ENCODE measurements at regions not wholly inside any gene's neighbourhood (a gene's known extent, or its start where the extent isn't known, plus 50 kb on each side); places are given as distances from the start of the nearest gene placed in this dataset.

- Histone ChIP-seq H3K4me1 (no peaks in the 10 kb centered on the region), H3K4me3 (no peak overlapping the region), H3K27ac (no peak overlapping the region), H3K36me3 (no peaks in the 10 kb centered on the region), H3K9me3 (peaks cover 0 to under 1% (median 0%) of the 10 kb centered on the region in 3 donors), H3K27me3 (no peaks in the 10 kb centered on the region)
- no peak for TF ChIP-seq CTCF (IDR thresholded peaks at IDR 0.05)
- no peak for DNase-seq
- intact Hi-C loops (cut with DNase I; ENCODE audit: low total_unique reads), result no loop called here
These were observed 247.6 kb downstream of the RPRM start for GRCh38 chr2:153230977-153231376.

DNA sequence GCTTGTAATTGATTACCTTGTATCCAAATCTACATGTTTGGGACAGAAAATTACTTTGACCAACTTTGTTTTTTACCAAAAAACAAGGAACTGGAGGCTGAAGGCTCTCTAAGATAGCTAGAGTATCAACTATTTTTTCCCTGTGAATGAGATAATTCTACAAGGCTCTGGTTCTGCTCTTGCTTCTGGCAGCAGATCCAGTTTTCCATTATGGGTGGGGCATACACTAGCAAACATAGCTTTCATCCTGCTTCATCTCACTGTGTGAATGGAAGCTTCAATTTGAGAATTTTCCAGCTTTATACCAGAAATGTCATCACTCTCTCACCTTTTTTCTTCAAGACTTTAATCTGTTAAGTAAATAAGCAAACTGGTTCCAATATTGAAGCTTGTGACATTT, 249.7 kb downstream of the RPRM start:
- Histone ChIP-seq H3K27ac (no peak overlapping the region), H3K9me3 (no peaks in the 10 kb centered on the region), H3K4me3 (no peak overlapping the region), H3K4me1 (no peaks in the 10 kb centered on the region), H3K36me3 (no peaks in the 10 kb centered on the region), H3K27me3 (no peaks in the 10 kb centered on the region)
- intact Hi-C loops (cut with DNase I; ENCODE audit: low total_unique reads), result no loop called here
- no peak for TF ChIP-seq CTCF (IDR thresholded peaks at IDR 0.05)
- no peak for DNase-seq

- H3K4me3 ChIP-seq, result no peak overlapping the region
- intact Hi-C loops (cut with DNase I; ENCODE audit: low total_unique reads), result no loop called here
- no peak overlapping the region for H3K27ac ChIP-seq
- no peaks in the 10 kb centered on the region for H3K4me1 ChIP-seq
- H3K9me3 ChIP-seq, result no peaks in the 10 kb centered on the region
- no peak for DNase-seq
- H3K36me3 ChIP-seq, result no peaks in the 10 kb centered on the region
- no peaks in the 10 kb centered on the region for H3K27me3 ChIP-seq
- no peak for TF ChIP-seq CTCF (IDR thresholded peaks at IDR 0.05)
These were observed 250.6 kb downstream of the RPRM start for GRCh38 chr2:153227981-153228380.

GRCh38 chr2:153222231-153223165, 256.1 kb downstream of the RPRM start:
- Histone ChIP-seq H3K27ac (no peak overlapping the region), H3K27me3 (no peaks in the 10 kb centered on the region), H3K36me3 (no peaks in the 10 kb centered on the region), H3K4me1 (no peaks in the 10 kb centered on the region), H3K4me3 (no peak overlapping the region), H3K9me3 (peaks cover 0 to 5% (median 0%) of the 10 kb centered on the region in 3 donors)
- TF ChIP-seq CTCF (IDR thresholded peaks at IDR 0.05), result no peak
- intact Hi-C loops (cut with DNase I; ENCODE audit: low total_unique reads), result no loop called here
- DNase-seq, result no peak

DNA sequence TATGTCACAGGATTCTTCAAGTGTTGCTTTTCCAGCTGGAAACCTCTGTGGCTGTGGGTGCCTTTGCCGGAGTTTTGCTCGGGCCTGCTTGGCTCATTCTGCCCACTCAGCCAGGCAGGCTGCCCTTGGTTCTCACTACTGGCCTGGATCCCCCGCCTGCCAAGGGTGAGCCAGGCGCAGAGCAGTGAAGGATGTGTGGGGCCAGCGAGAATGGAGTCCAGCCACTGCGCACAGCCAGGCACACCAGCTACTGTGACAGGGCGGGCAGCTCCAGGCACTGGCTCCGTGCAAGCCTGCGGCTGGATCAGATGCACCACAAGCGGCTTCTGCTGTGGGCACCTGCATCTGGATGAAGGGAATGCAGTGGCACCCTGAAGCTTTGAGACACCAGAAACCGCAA, 257.1 kb downstream of the RPRM start:
- H3K27me3 ChIP-seq, result no peaks in the 10 kb centered on the region
- H3K4me3 ChIP-seq, result no peak overlapping the region
- intact Hi-C loops (cut with DNase I; ENCODE audit: low total_unique reads), result no loop called here
- H3K9me3 ChIP-seq, result peaks cover 0 to 5% (median 0%) of the 10 kb centered on the region in 3 donors
- H3K27ac ChIP-seq, result no peak overlapping the region
- H3K4me1 ChIP-seq, result no peaks in the 10 kb centered on the region
- no peaks in the 10 kb centered on the region for H3K36me3 ChIP-seq
- no peak for TF ChIP-seq CTCF (IDR thresholded peaks at IDR 0.05)
- no peak for DNase-seq
